A673 (cell line): ENCODE measurements at regions not wholly inside any gene's neighbourhood (a gene's known extent, or its start where the extent isn't known, plus 50 kb on each side); places are given as distances from the start of the nearest gene placed in this dataset.
A peak's percentile ranks its signal among the peaks of the same experiment; 100 is the strongest.

Experiments used
- BruUV-seq: library from RNA; stranded (reverse); fragments of 400-500 nt; replicated peaks from 2 replicates; lab custom pipeline; 2021; lab: Mats Ljungman, UMichigan
- CTCF ChIA-PET: fragments of 300-600 bp; sonication (Branson Sonifier 250); formaldehyde crosslinking; loops from one replicate; lab custom pipeline; 2022; ENCODE audit warnings: antibody characterized with exemption; lab: Charles Lee
- POLR2A ChIA-PET: fragments of 300-600 bp; sonication (Branson Sonifier 250); formaldehyde crosslinking; loops from one replicate; lab custom pipeline; 2022; ENCODE audit warnings: antibody characterized with exemption; ENCODE audit not compliant: low non-redundant PET; lab: Charles Lee
- DNase-seq: peaks from one replicate; pipeline ENCODE4 v3.0.0-alpha.2; 2015; ENCODE audit warnings: low spot score
- H3K27ac ChIP-seq: fragments of 200-600 bp; sonication (generic); 2 replicates; pipeline ENCODE4 v1.5.1; 2016; ENCODE audit warnings: mixed run types, low read depth, mild to moderate bottlenecking, mixed read lengths, antibody characterized with exemption, low read length; ENCODE audit not compliant: poor library complexity, severe bottlenecking
- H3K27me3 ChIP-seq: fragments of 200-600 bp; sonication (generic); replicated peaks from 2 replicates; pipeline ENCODE4 v1.6.1; 2017; ENCODE audit warnings: mixed run types, low read depth, mild to moderate bottlenecking, mixed read lengths, antibody characterized with exemption, low read length; ENCODE audit not compliant: insufficient read depth, poor library complexity
- H3K36me3 ChIP-seq: fragments of 200-600 bp; sonication (generic); 2 replicates; pipeline ENCODE4 v1.6.1; 2016; ENCODE audit warnings: mixed run types, mild to moderate bottlenecking, mixed read lengths, antibody characterized with exemption, low read length; ENCODE audit not compliant: insufficient read depth, poor library complexity, severe bottlenecking
- H3K4me1 ChIP-seq: fragments of 200-600 bp; sonication (generic); 2 replicates; pipeline ENCODE4 v1.6.1; 2017; ENCODE audit warnings: mixed run types, mild to moderate bottlenecking, mixed read lengths, antibody characterized with exemption, low read length; ENCODE audit not compliant: insufficient read depth, poor library complexity, severe bottlenecking
- H3K4me3 ChIP-seq: fragments of 200-600 bp; sonication (generic); 2 replicates; pipeline ENCODE4 v1.5.1; 2016; ENCODE audit warnings: low read depth, mixed run types, mild to moderate bottlenecking, mixed read lengths, low read length; ENCODE audit not compliant: poor library complexity, severe bottlenecking
- H3K9me3 ChIP-seq: fragments of 200-600 bp; sonication (generic); 2 replicates; pipeline ENCODE4 v1.6.1; 2016; ENCODE audit warnings: mixed run types, low read depth, mild to moderate bottlenecking, mixed read lengths, antibody characterized with exemption, low read length; ENCODE audit not compliant: poor library complexity, severe bottlenecking
- EZH2 ChIP-seq: fragments of 200-600 bp; sonication (generic); IDR thresholded peaks from 2 replicates; pipeline ENCODE4 v1.6.1; 2017; ENCODE audit warnings: borderline replicate concordance, low read depth, mild to moderate bottlenecking, mixed read lengths, antibody characterized with exemption, low read length; ENCODE audit not compliant: poor library complexity, severe bottlenecking
- intact Hi-C: fragments of 100-400 bp; cut with micrococcal nuclease; formaldehyde crosslinking; loops from one replicate; pipeline ENCODE4 v1.10.0; 2022; ENCODE audit not compliant: unreplicated experiment
- TF ChIP-seq, protein P1 (sequence below): fragments of 300-800, 200-600 bp; sonication (generic); conservative IDR thresholded peaks from 2 replicates; pipeline ENCODE4 v1.5.1; 2017; ENCODE audit warnings: low read depth, mild to moderate bottlenecking, antibody characterized with exemption, low read length, moderate library complexity, mixed read lengths

DNA sequence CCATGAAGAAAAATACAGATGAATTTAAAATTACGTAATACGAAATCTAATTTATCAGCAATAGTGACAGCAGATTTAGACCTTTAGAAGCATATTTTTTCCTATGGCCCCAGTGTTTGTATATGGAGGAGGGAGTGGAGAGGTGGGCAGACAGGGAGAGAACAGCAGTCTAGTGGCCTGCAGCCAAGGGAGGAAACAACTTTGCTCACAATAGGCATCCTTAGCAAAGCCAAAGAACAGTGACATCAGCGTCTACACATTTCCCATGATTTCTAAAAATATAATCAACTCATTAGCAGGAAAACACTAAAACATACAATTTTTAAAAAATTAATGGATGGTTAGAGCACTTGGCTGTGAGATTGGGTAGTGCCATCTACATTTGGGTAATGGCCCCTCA, 622.6 kb upstream of the ATP2B1 start:
- no peaks in the 10 kb centered on the region for H3K27me3 ChIP-seq
- BruUV-seq, result no TSS peak
- intact Hi-C loops, result loop anchor here (10.0 kb wide), 1 partner anchor 786 kb away; no protein-coding TSS in a partner anchor
- H3K9me3 ChIP-seq, result no peaks in the 10 kb centered on the region
- no peaks in the 10 kb centered on the region for H3K36me3 ChIP-seq
- peak overlapping the region; percentile 55 for H3K27ac ChIP-seq
- peak; percentile 62 for DNase-seq
- ChIA-PET POLR2A (no interaction called here), CTCF (no interaction called here)
- H3K4me3 ChIP-seq, result no peak overlapping the region
- peaks cover 25% of the 10 kb centered on the region for H3K4me1 ChIP-seq
- TF ChIP-seq, protein P1, sequence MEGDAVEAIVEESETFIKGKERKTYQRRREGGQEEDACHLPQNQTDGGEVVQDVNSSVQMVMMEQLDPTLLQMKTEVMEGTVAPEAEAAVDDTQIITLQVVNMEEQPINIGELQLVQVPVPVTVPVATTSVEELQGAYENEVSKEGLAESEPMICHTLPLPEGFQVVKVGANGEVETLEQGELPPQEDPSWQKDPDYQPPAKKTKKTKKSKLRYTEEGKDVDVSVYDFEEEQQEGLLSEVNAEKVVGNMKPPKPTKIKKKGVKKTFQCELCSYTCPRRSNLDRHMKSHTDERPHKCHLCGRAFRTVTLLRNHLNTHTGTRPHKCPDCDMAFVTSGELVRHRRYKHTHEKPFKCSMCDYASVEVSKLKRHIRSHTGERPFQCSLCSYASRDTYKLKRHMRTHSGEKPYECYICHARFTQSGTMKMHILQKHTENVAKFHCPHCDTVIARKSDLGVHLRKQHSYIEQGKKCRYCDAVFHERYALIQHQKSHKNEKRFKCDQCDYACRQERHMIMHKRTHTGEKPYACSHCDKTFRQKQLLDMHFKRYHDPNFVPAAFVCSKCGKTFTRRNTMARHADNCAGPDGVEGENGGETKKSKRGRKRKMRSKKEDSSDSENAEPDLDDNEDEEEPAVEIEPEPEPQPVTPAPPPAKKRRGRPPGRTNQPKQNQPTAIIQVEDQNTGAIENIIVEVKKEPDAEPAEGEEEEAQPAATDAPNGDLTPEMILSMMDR, result no peak
- no peak for TF ChIP-seq EZH2

DNA sequence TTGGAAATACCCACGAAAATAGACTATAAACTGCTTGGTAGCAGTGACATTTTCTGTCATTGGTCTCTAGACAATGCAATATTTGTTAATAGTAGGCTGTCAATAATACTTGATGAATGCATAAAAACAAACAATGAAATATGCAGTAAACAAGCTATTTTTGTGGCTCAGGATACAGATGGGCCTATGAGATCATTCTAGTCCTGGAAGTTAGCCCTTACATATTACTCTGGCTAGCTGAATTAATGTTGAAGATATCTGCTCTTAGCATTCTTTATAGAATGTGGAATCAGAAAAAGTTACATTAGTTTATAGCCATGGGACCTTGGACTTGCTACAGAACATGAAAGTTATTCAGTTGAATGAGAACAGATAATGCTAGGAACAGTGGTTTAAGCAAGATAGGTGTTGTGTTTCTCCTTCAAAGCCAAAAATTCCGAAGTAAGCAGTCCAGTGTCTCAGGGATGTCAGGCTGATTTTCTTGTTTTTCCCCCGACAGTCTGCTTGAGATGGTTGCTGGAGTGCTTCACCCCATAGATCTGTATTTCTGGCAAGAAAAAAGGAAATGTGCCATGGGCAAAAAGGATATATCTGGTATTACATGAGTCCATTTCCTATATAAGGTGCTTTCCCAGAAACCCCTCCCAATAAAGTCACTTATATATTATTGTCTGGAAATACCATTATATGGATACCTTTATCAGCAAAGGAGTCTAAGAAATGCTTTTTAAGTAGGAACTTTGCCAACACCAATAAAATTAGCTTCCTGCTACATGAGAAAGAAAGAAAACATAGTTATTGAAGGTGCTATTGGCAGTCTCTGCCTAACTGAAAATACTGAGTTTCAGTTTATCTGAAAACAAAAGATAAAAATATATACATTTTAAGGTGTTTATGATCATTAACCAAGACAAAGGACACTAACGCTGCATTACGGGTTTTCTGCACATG, 619.4 kb upstream of the ATP2B1 start:
- POLR2A ChIA-PET, result interaction anchor here (0.6 kb wide), 1 partner anchor 720 kb away, joined by 4 read pairs; no protein-coding TSS in a partner anchor
- Histone ChIP-seq H3K4me1 (peaks cover 22% of the 10 kb centered on the region), H3K9me3 (no peaks in the 10 kb centered on the region), H3K27me3 (no peaks in the 10 kb centered on the region), H3K36me3 (no peaks in the 10 kb centered on the region), H3K4me3 (no peak overlapping the region), H3K27ac (no peak overlapping the region)
- CTCF ChIA-PET, result no interaction called here
- no peak for DNase-seq
- intact Hi-C loops, result no loop called here
- BruUV-seq, result no TSS peak
- TF ChIP-seq, protein P1, result no peak
- TF ChIP-seq EZH2, result no peak

DNA sequence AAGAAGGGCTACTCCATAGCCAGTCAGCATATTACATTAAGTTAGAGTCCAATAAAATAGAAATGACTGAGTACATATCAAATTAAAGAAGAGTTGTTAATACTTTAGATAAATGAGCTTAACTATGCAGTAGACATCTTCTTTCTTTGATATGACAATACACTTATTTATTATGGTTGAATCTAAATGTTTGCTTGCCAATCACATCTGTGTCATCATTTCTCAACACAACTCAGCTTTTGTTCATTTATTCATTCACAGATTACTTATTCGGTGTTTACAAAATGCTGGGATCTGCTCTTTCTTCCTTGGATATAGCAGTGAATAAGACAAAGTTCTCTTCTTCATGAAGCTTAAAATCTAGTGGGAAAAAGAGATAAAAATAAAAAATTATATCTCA, 614.6 kb upstream of the ATP2B1 start:
- POLR2A ChIA-PET, result no interaction called here

More for the DNA sequence above, 614.6 kb upstream of the ATP2B1 start:
- no peak overlapping the region for H3K27ac ChIP-seq
- H3K9me3 ChIP-seq, result no peaks in the 10 kb centered on the region
- no peak for TF ChIP-seq EZH2
- TF ChIP-seq, protein P1, result no peak
- CTCF ChIA-PET, result no interaction called here
- BruUV-seq, result no TSS peak
- no peaks in the 10 kb centered on the region for H3K4me1 ChIP-seq
- no peak for DNase-seq
- intact Hi-C loops, result no loop called here
- H3K36me3 ChIP-seq, result no peaks in the 10 kb centered on the region
- no peaks in the 10 kb centered on the region for H3K27me3 ChIP-seq
- no peak overlapping the region for H3K4me3 ChIP-seq
